GM19452 (cell line): ENCODE measurements at regions not wholly inside any gene's neighbourhood (a gene's known extent, or its start where the extent isn't known, plus 50 kb on each side); places are given as distances from the start of the nearest gene placed in this dataset.
"Not testable (repeated sequence)": the region's sequence is repeated elsewhere in the genome, so short reads cannot be mapped to it uniquely, and the experiment has no call there.

ENCODE experiments used
- ATAC-seq: cut with Tn5 transposase; IDR thresholded peaks from one replicate; pipeline ENCODE4 v1.9.1; 2021; ENCODE audit not compliant: unreplicated experiment

DNA sequence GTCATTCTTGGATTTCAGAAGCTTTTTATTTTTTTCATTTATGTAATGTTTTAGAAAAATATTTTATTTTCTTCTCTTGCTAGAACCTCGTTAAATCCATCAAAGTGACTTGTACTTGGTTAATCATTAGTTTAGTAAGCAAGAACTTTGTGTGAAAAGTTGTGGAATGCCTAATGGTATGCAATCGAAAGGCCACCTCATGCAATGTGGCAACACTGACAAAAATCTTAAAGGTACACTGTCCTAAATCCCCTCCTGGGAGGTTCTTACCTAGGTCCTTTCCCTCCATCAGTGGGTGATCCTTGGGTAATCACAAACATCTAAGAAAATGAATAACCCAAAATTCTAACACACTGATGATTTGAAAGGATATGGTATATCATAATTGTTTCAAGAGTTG is 304.2 kb downstream of the DNAH5 start:
- no peak for ATAC-seq

GRCh38 chr5:13632676-13633075 is 311.8 kb downstream of the DNAH5 start:
- ATAC-seq: no peak

DNA sequence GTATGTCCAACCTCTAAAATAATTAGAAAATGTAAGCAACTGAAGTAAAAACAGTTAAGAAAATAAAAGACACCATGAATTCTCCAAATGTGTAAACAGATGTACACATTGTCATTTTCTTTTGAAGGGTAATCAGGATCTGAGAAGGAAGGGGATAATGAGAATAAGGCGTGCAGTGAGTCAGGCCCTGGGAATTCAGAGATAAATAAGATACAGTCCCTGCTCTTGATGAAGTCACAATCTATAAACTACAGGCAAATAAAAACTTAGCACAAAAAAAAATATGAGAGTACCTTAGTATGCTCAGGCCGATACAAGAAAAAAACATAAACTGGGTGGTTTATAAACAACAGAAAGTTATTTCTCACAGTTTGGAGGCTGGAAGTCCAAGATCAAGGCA is 315.3 kb downstream of the DNAH5 start:
- ATAC-seq: no peak

DNA sequence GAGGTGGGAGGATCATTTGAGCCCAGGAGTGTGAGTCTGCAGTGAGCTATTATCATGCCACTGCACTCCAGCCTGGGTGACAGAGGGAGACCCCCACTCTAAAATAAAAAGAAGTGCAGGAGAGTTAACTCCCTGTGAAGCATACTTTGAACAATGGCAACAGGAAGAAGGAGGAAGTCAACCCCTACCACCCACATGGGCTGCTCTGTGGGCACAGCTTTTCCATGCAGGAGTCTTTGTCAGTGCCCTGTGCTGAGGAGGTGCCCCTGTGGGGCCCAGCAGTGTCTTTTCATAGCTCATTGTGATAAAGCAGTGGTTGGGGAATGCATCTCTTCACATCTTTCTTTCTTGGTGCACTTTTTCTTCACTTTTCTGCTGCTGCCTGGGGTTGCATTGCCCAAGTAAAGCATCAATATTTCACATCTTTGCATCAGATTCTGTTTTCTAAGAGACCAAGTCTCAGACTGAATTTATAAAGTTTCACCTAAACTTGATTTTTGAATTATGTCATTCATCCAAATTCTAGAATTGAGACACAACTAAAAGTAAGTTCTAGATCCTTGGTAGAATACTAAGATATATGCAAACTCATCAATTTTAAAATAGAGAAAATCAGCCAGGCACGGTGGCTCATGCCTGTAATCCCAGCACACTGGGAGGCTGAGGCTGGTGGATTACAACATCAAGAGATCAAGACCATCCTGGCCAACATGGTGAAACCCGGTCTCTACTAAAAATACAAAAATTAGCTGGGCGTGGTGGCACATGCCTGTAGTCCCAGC is 316.6 kb downstream of the DNAH5 start:
- ATAC-seq: no peak

DNA sequence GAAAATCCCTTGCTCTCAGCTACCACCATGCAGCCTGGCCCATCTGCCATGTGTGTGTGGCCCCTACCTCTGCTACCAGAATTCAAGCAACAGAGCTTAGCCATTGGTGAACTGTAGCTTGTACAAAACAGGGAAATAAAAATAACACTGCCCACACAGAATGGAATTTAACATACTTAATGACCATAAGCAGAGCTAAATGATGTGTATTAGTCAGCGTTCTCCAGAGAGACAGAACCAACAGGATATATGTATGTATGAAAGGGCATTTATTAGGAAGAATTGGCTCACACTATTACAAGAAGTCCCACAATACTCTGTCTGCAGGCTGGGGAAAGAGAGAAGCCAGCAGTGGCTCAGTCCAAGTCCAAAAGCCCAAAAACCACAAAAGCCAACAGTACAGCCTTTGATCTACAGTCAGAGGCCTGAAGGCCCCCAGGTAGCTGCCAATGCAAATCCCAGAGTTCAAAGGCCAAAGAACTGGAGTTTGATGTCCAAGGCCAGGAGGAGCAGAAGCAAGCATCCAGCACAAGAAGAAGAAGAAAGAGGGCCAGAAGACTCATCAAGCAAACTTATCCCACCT is 318.8 kb downstream of the DNAH5 start:
- ATAC-seq: no peak

GRCh38 chr5:13624283-13625074 is 320.0 kb downstream of the DNAH5 start:
- ATAC-seq: no peak

DNA sequence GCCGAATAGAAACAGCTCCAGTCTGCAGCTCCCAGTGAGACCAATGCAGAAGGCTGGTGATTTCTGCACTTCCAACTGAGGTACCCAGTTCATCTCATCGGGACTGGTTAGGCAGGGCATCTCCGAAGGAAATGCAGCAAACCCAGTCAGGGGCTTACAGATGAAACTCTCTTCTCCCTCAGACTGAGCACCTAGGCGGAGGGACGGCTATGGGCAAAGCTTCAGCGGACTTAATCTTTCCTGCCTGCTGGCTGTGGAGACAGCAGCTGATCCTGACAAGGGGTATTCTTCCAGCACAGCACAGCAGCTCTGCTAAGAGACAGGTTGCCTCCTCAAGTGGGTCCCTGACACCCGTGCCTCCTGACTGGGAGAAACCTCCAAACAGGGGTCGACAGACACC is 330.9 kb downstream of the DNAH5 start:
- ATAC-seq: no peak

GRCh38 chr5:13611604-13612003 is 332.9 kb downstream of the DNAH5 start:
- ATAC-seq: no peak

GRCh38 chr5:13609504-13609903 is 335.0 kb downstream of the DNAH5 start:
- ATAC-seq: no peak

DNA sequence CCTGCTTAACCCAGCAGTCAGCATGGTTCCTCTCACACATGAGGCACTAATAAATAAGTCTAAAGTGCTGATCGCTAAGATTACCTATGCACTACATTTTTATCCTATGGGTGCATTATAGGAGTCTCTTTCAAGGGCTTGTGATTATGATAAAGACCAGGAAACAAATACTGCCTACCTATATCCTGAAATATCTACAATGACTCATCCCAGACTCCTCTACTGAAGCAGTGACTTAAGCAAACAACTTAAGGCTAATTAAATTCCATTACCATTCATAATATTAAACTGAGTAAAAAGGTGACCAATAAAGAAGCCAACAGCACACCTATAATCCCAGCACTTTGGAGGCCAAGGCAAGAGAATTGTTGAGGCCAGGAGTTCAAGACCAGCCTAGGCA is 338.4 kb downstream of the DNAH5 start:
- no peak for ATAC-seq

GRCh38 chr5:13601112-13601511 is 343.4 kb downstream of the DNAH5 start:
- no peak for ATAC-seq

- ATAC-seq: no peak
These were observed 348.5 kb downstream of the DNAH5 start for GRCh38 chr5:13595978-13596377.

DNA sequence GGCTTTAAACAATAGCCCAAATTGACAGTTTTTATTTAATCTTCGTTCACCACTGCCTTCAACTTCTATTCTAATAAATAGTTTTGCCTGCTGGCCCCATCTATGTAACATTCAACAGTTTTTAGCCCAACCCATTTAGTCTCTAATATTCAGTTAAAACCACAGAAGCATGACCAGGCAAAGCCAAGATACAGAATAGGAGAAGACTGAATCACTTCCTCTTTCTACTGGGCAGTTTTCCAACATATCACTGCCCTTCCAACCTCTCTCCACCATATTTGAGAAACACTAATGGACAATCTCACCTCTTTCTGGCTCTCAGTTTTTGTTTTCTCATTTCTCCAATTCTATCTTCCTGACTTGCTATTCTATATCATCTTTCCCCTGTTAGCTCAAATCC is 352.9 kb downstream of the DNAH5 start:
- no peak for ATAC-seq

- no peak for ATAC-seq
These were observed 359.2 kb downstream of the DNAH5 start for GRCh38 chr5:13585324-13585723.

GRCh38 chr5:13581914-13582313 is 362.6 kb downstream of the DNAH5 start:
- no peak for ATAC-seq

- no peak for ATAC-seq
These were observed 363.4 kb downstream of the DNAH5 start for GRCh38 chr5:13581132-13581531.

GRCh38 chr5:13580058-13580457 is 364.4 kb downstream of the DNAH5 start:
- no peak for ATAC-seq

GRCh38 chr5:13579091-13579490 is 365.4 kb downstream of the DNAH5 start:
- ATAC-seq: not testable (repeated sequence)

DNA sequence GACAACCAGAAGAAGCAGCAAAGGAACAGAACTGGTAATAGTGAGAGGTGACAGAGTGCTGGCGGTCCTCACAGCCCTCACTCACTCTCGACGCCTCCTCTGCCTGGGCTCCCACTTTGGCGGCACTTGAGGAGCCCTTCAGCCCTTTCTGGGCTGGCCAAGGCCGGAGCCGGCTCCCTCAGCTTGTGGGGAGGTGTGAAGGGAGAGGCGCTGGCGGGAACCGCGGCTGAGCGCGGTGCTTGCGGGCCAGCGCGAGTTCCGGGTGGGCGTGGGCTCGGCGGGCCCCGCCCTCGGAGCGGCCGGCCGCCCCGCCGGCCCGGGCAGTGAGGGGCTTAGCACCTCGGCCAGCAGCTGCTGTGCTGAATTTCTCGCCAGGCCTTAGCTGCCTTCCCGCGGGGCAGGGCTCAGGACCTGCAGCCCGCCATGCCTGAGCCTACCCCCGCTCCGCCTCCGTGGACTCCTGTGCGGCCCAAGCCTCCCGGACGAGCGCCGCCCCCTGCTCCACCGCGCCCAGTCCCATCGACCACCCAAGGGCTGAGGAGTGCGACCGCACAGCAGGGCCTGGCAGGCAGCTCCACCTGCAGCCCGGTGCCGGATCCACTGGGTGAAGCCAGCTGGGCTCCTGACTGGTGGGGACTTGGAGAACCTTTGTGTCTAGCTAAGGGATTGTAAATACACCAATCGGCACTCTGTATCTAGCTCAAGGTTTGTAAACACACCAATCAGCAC is 366.0 kb downstream of the DNAH5 start:
- ATAC-seq: not testable (repeated sequence)

- no peak for ATAC-seq
These were observed 369.9 kb downstream of the DNAH5 start for GRCh38 chr5:13574574-13574973.

- no peak for ATAC-seq
These were observed 372.3 kb downstream of the DNAH5 start for GRCh38 chr5:13572163-13572562.
